HCT116 (cell line): ENCODE measurements at regions not wholly inside any gene's neighbourhood (a gene's known extent, or its start where the extent isn't known, plus 50 kb on each side); places are given as distances from the start of the nearest gene placed in this dataset.

Source experiments
- ATAC-seq: fragments of 200-7000 bp; cut with Tn5 transposase; 2 replicates; pipeline ENCODE4 v1.9.1; 2020; ENCODE audit warnings: mild to moderate bottlenecking, moderate library complexity
- BruUV-seq: library from RNA; stranded (reverse); fragments of 400-500 nt; replicated peaks from 2 replicates; lab custom pipeline; 2021; lab: Mats Ljungman, UMichigan
- CTCF ChIA-PET: fragments of 300-600 bp; sonication (Branson Sonifier 250); formaldehyde crosslinking; loops from one replicate; lab custom pipeline; 2021; ENCODE audit warnings: antibody characterized with exemption; lab: Charles Lee
- POLR2A ChIA-PET: fragments of 300-600, 350-600 bp; sonication (Branson Sonifier 250); formaldehyde crosslinking; loops from one replicate; lab custom pipeline; 2021; ENCODE audit warnings: antibody characterized with exemption; lab: Charles Lee
- RAD21 ChIA-PET, 2 experiments: fragments of 300-600 bp; sonication (Branson Sonifier 250); formaldehyde crosslinking; loops; one replicate each; lab custom pipeline; 2023; ENCODE audit warnings: low total read pairs in 2 of 2; ENCODE audit not compliant: uncharacterized antibody in 2 of 2, unreplicated experiment in 2 of 2, low non-redundant PET in 1 of 2; lab: Charles Lee
- DNase-seq: peaks from one replicate; pipeline ENCODE4 v3.0.0-alpha.2; 2010; ENCODE audit warnings: low read depth, low spot score
- H2AFZ ChIP-seq: fragments of 200-600 bp; shearing (Covaris generic), sonication (generic); 2 replicates; pipeline ENCODE4 v1.6.1; 2017; ENCODE audit warnings: low read depth, mixed run types, mixed read lengths, antibody characterized with exemption, low read length; ENCODE audit not compliant: poor library complexity, severe bottlenecking
- H3K27ac ChIP-seq: 2 replicates; pipeline ENCODE4 v1.5.1; 2012; ENCODE audit warnings: low read depth, low read length
- H3K27me3 ChIP-seq: fragments of 200-600 bp; sonication (generic); 2 replicates; pipeline ENCODE4 v1.6.1; 2016; ENCODE audit warnings: mixed run types, low read length, mixed read lengths; ENCODE audit not compliant: insufficient read depth
- H3K36me3 ChIP-seq, 2 experiments: fragments of 200-500 bp in 1 of 2; fragments of 200-600 bp in 1 of 2; sonication (Bioruptor generic) in 1 of 2; sonication (generic) in 1 of 2; 2 replicates each; pipeline versions ENCODE4 v1.5.1 to v1.6.1; 2014 to 2016; ENCODE audit warnings: low read length in 2 of 2, inconsistent platforms in 1 of 2, mixed read lengths in 1 of 2, mixed run types in 1 of 2; ENCODE audit not compliant: insufficient read depth in 2 of 2, control insufficient read depth in 1 of 2
- H3K4me1 ChIP-seq, 2 experiments: fragments of 200-600 bp in 1 of 2; sonication (generic) in 1 of 2; 2 replicates each; pipeline versions ENCODE4 v1.5.1 to v1.6.1; 2012 to 2017; ENCODE audit warnings: low read length in 2 of 2, inconsistent platforms in 1 of 2, mild to moderate bottlenecking in 1 of 2, mixed read lengths in 1 of 2, mixed run types in 1 of 2, moderate library complexity in 1 of 2; ENCODE audit not compliant: insufficient read depth in 2 of 2, control insufficient read depth in 1 of 2
- H3K4me2 ChIP-seq: fragments of 200-600 bp; sonication (generic); 2 replicates; pipeline ENCODE4 v1.6.1; 2017; ENCODE audit warnings: mixed run types, low read length, mixed read lengths
- H3K4me3 ChIP-seq, 2 experiments: fragments of 200-600 bp in 1 of 2; sonication (generic) in 1 of 2; replicated peaks in 1 of 2; 2 replicates each; pipeline ENCODE4 v1.5.1; 2011 to 2016; ENCODE audit warnings: low read length in 2 of 2, control low read depth in 1 of 2, low read depth in 1 of 2, mild to moderate bottlenecking in 1 of 2, mixed read lengths in 1 of 2, mixed run types in 1 of 2
- H3K79me2 ChIP-seq: fragments of 200-600 bp; sonication (generic); 2 replicates; pipeline ENCODE4 v1.6.1; 2017; ENCODE audit warnings: mild to moderate bottlenecking, mixed run types, low read length, moderate library complexity, mixed read lengths; ENCODE audit not compliant: insufficient read depth
- H3K9ac ChIP-seq: fragments of 200-600 bp; sonication (generic); 2 replicates; pipeline ENCODE4 v1.6.1; 2016; ENCODE audit warnings: low read length, mixed read lengths
- H3K9me2 ChIP-seq: fragments of 200-600 bp; sonication (generic), shearing (Covaris generic); 2 replicates; pipeline ENCODE4 v1.6.1; 2017; ENCODE audit warnings: mixed run types, mild to moderate bottlenecking, moderate library complexity; ENCODE audit not compliant: insufficient read depth
- H3K9me3 ChIP-seq, 2 experiments: fragments of 200-500 bp in 1 of 2; fragments of 200-600 bp in 1 of 2; sonication (Bioruptor generic) in 1 of 2; sonication (generic) in 1 of 2; 2 replicates each; pipeline ENCODE4 v1.6.1; 2014 to 2017; ENCODE audit warnings: low read length in 2 of 2, mixed read lengths in 2 of 2, inconsistent platforms in 1 of 2, low read depth in 1 of 2, mild to moderate bottlenecking in 1 of 2, mixed run types in 1 of 2, moderate library complexity in 1 of 2; ENCODE audit not compliant: control insufficient read depth in 1 of 2, insufficient read depth in 1 of 2
- H4K20me1 ChIP-seq: fragments of 200-600 bp; sonication (generic), shearing (Covaris generic); 2 replicates; pipeline ENCODE4 v1.6.1; 2017; ENCODE audit warnings: mixed run types, mild to moderate bottlenecking, moderate library complexity; ENCODE audit not compliant: insufficient read depth
- ATF3 ChIP-seq: IDR thresholded peaks from 2 replicates; pipeline ENCODE4 v1.6.1; 2012
- CBX3 ChIP-seq: IDR thresholded peaks from 2 replicates; pipeline ENCODE4 v1.6.1; 2012; ENCODE audit warnings: low read depth
- EGR1 ChIP-seq: IDR thresholded peaks from 2 replicates; pipeline ENCODE4 v1.6.1; 2012; ENCODE audit warnings: low read depth
- EZH2 ChIP-seq: fragments of 200-600 bp; sonication (generic); IDR thresholded peaks from 2 replicates; pipeline ENCODE4 v1.6.1; 2017; ENCODE audit warnings: antibody characterized with exemption, mixed run types
- JUND ChIP-seq: IDR thresholded peaks from 2 replicates; pipeline ENCODE4 v1.6.1; 2012
- POLR2A ChIP-seq: IDR thresholded peaks from 2 replicates; pipeline ENCODE4 v1.7.0; 2011; ENCODE audit warnings: borderline replicate concordance; ENCODE audit not compliant: insufficient read depth, insufficient read length; ENCODE audit errors: extremely low read depth
- POLR2AphosphoS5 ChIP-seq: IDR thresholded peaks from 2 replicates; pipeline ENCODE4 v1.6.1; 2011; ENCODE audit warnings: mild to moderate bottlenecking, low read depth, low read length, moderate library complexity
- RAD21 ChIP-seq: IDR thresholded peaks from 2 replicates; pipeline ENCODE4 v1.6.1; 2012; ENCODE audit warnings: low read depth, mild to moderate bottlenecking
- SP1 ChIP-seq: IDR thresholded peaks from 2 replicates; pipeline ENCODE4 v1.6.1; 2012; ENCODE audit warnings: low read depth
- SRF ChIP-seq: IDR thresholded peaks from 2 replicates; pipeline ENCODE4 v1.6.1; 2012; ENCODE audit warnings: low read depth
- TCF7L2 ChIP-seq: IDR thresholded peaks from 2 replicates; pipeline ENCODE4 v1.7.0; 2011; ENCODE audit warnings: borderline replicate concordance, inconsistent platforms; ENCODE audit not compliant: insufficient read depth, insufficient read length; ENCODE audit errors: extremely low read depth
- YY1 ChIP-seq: IDR thresholded peaks from 2 replicates; pipeline ENCODE4 v1.6.1; 2011; ENCODE audit warnings: low read length, low read depth, moderate library complexity, mild to moderate bottlenecking; ENCODE audit not compliant: insufficient replicate concordance; ENCODE audit errors: extremely low read depth
- ZBTB33 ChIP-seq: IDR thresholded peaks from 2 replicates; pipeline ENCODE4 v1.6.1; 2011; ENCODE audit warnings: mild to moderate bottlenecking, low read length, moderate library complexity; ENCODE audit not compliant: insufficient replicate concordance; ENCODE audit errors: extremely low read depth
- ZFX ChIP-seq: fragments of 450-650 bp; IDR thresholded peaks from 2 replicates; pipeline ENCODE4 v1.6.1; 2017
- ZNF274 ChIP-seq: fragments of 200-500 bp; sonication (Bioruptor generic); IDR thresholded peaks from 2 replicates; pipeline ENCODE4 v1.6.1; 2014; ENCODE audit warnings: mild to moderate bottlenecking, low read depth, low read length, inconsistent platforms
- intact Hi-C: fragments of 100-400 bp; cut with micrococcal nuclease; formaldehyde crosslinking; loops from 2 replicates; pipeline ENCODE4 v1.10.0; 2022

- H3K9me2 ChIP-seq = no peaks in the 10 kb centered on the region
- CTCF ChIA-PET = no interaction called here
- peaks cover 40% of the 10 kb centered on the region for H3K27me3 ChIP-seq
- H3K79me2 ChIP-seq = no peaks in the 10 kb centered on the region
- RAD21 ChIA-PET = no interaction called here
- no peak overlapping the region for H2AFZ ChIP-seq
- H3K27ac ChIP-seq = no peak overlapping the region
- POLR2A ChIA-PET = no interaction called here
- H3K4me3 ChIP-seq = no peak overlapping the region
- H3K9ac ChIP-seq = no peak overlapping the region
- no peaks in the 10 kb centered on the region for H3K4me1 ChIP-seq
- DNase-seq = no peak
- no peak for ATAC-seq
- no peak overlapping the region for H3K4me2 ChIP-seq
- TF ChIP-seq JUND = no peak
- no peak for TF ChIP-seq YY1
- no peak for TF ChIP-seq SP1
- no peak for TF ChIP-seq POLR2AphosphoS5
- no TSS peak for BruUV-seq
- H3K36me3 ChIP-seq = no peaks in the 10 kb centered on the region
- no peaks in the 10 kb centered on the region for H3K9me3 ChIP-seq
- intact Hi-C loops = no loop called here
- no peaks in the 10 kb centered on the region for H4K20me1 ChIP-seq
Observed at GRCh38 chr15:81532001-81532400, 158.0 kb upstream of the TMC3 start.

- no peak overlapping the region for H2AFZ ChIP-seq
Observed at GRCh38 chr15:81531109-81531592, 157.1 kb upstream of the TMC3 start.

More at GRCh38 chr15:81531109-81531592, 157.1 kb upstream of the TMC3 start:
- no peak overlapping the region for H3K9ac ChIP-seq
- H3K4me1 ChIP-seq = no peaks in the 10 kb centered on the region
- POLR2A ChIA-PET = no interaction called here
- no peak for DNase-seq
- RAD21 ChIA-PET = no interaction called here
- H3K27ac ChIP-seq = no peak overlapping the region
- no peak for ATAC-seq
- no peaks in the 10 kb centered on the region for H4K20me1 ChIP-seq
- H3K4me3 ChIP-seq = no peak overlapping the region
- TF ChIP-seq SRF (no peak), TCF7L2 (no peak), ZBTB33 (no peak), YY1 (no peak), EZH2 (no peak), RAD21 (no peak), ATF3 (no peak), POLR2A (no peak), JUND (no peak), ZNF274 (no peak), ZFX (no peak), EGR1 (no peak), CBX3 (no peak), SP1 (no peak)
- intact Hi-C loops = no loop called here
- no TSS peak for BruUV-seq
- CTCF ChIA-PET = no interaction called here
- H3K27me3 ChIP-seq = peaks cover 40% of the 10 kb centered on the region
- H3K9me3 ChIP-seq = no peaks in the 10 kb centered on the region
- no peaks in the 10 kb centered on the region for H3K79me2 ChIP-seq
- no peaks in the 10 kb centered on the region for H3K9me2 ChIP-seq
- no peak overlapping the region for H3K4me2 ChIP-seq
- H3K36me3 ChIP-seq = no peaks in the 10 kb centered on the region
